Nephron progenitor cell (in vitro differentiated cells): ENCODE measurements at regions not wholly inside any gene's neighbourhood (a gene's known extent, or its start where the extent isn't known, plus 50 kb on each side); places are given as distances from the start of the nearest gene placed in this dataset.

ENCODE experiments used
- DNase-seq: peaks from one replicate; pipeline ENCODE4 v3.0.0; 2021
- H3K27ac Mint-ChIP-seq: 2 replicates; pipeline ENCODE4 v1.8.0; 2021; ENCODE audit warnings: mild to moderate bottlenecking, moderate library complexity, mixed read lengths
- H3K27me3 Mint-ChIP-seq: 2 replicates; pipeline ENCODE4 v1.8.0; 2021; ENCODE audit warnings: mild to moderate bottlenecking, low read depth, mixed read lengths; ENCODE audit not compliant: poor library complexity
- H3K36me3 Mint-ChIP-seq: 2 replicates; pipeline ENCODE4 v1.8.0; 2021; ENCODE audit warnings: low read depth, mixed read lengths
- H3K4me1 Mint-ChIP-seq: 2 replicates; pipeline ENCODE4 v1.8.0; 2021; ENCODE audit warnings: mixed read lengths
- H3K4me3 Mint-ChIP-seq: 2 replicates; pipeline ENCODE4 v1.8.0; 2021; ENCODE audit warnings: mild to moderate bottlenecking, moderate library complexity, mixed read lengths
- H3K9me3 Mint-ChIP-seq: 2 replicates; pipeline ENCODE4 v1.8.0; 2021; ENCODE audit warnings: mild to moderate bottlenecking, moderate library complexity, mixed read lengths
- TF ChIP-seq, protein P1 (sequence below): fragments of 200-600 bp; sonication (generic); IDR thresholded peaks from 2 replicates; pipeline ENCODE4 v1.5.0; 2021; ENCODE audit warnings: antibody characterized with exemption

DNA sequence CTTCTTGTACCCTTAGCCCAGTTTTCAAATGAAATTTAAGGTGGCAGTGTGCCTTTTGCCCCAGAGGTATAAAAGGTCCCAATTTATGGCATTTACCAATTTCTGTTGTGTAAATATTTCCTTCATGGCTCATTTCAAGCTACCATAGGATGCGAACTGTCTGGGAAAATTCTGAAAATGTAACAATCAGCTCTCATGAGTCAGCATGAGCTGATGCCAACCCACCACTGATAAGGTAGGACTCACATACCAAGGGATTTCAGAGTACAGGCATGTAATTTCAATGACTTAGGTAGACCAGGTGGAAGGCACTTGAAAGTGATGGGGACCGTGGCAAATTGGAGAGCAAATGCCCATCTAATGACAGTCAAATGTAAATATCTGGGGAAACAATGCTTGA lies 169.5 kb downstream of the TTC8 start:
- no peaks in the 10 kb centered on the region for H3K9me3 Mint-ChIP-seq
- H3K4me3 Mint-ChIP-seq, result no peak overlapping the region
- TF ChIP-seq, protein P1, sequence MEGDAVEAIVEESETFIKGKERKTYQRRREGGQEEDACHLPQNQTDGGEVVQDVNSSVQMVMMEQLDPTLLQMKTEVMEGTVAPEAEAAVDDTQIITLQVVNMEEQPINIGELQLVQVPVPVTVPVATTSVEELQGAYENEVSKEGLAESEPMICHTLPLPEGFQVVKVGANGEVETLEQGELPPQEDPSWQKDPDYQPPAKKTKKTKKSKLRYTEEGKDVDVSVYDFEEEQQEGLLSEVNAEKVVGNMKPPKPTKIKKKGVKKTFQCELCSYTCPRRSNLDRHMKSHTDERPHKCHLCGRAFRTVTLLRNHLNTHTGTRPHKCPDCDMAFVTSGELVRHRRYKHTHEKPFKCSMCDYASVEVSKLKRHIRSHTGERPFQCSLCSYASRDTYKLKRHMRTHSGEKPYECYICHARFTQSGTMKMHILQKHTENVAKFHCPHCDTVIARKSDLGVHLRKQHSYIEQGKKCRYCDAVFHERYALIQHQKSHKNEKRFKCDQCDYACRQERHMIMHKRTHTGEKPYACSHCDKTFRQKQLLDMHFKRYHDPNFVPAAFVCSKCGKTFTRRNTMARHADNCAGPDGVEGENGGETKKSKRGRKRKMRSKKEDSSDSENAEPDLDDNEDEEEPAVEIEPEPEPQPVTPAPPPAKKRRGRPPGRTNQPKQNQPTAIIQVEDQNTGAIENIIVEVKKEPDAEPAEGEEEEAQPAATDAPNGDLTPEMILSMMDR, result no peak
- no peak overlapping the region for H3K27ac Mint-ChIP-seq
- no peak for DNase-seq
- no peaks in the 10 kb centered on the region for H3K4me1 Mint-ChIP-seq
- H3K27me3 Mint-ChIP-seq, result peaks cover 25% of the 10 kb centered on the region
- H3K36me3 Mint-ChIP-seq, result no peaks in the 10 kb centered on the region

DNA sequence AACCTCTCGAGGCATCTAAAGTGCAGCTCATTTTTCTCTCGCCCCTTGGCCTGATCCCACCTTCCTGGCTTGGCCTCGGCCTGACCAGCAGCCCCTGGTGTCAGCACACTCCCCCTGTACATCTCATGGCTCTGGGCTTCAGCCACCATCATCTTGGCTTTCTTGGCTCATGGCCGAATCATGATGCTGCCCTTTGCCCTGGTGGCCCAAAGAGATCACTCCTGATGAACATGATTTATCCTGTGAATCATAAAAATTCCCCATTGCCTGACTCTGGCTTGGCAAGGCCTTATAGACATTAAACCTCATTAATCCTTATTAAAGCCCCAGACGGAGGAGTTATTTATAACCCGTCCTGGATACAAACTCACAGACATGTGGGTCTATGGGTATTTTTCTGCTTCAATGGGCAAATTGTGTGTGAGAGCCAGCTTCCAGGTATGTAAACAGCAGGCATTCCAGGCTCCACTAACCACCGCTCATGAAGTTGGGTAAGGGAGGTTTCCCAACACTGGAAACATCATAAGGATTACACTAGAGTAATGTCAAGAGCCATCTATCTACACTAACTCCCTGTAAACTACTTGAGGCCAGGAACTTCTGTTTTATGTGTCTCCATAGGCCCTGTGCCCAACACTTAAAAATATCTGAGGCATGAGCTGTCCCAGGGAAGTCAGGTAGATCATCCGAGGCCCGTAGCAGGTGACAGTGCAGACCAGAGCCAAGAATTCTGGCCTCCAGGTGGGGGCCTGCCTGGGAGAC lies 171.2 kb downstream of the TTC8 start:
- no peaks in the 10 kb centered on the region for H3K4me1 Mint-ChIP-seq
- H3K36me3 Mint-ChIP-seq, result no peaks in the 10 kb centered on the region
- H3K27ac Mint-ChIP-seq, result no peak overlapping the region

DNA sequence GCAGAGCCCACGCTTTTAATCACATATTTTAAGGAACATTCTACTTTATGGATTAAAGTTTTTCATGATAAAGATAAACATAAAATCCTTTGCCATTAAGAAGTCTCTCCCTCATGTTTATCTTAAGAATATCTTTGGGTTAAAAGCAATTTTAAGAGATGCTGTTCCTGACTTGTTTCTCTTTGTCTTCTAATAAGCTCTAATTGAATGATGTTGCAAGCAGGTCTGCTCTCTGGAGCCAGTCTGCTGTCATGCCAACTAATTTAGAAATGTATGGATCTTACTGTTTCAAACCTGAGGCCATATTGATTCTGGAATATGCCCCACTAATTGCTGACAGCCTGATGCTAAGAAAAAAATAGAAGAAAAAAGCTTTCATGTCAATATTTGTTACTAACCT lies 173.6 kb downstream of the TTC8 start:
- no peak overlapping the region for H3K4me3 Mint-ChIP-seq
- no peak overlapping the region for H3K27ac Mint-ChIP-seq
- no peaks in the 10 kb centered on the region for H3K36me3 Mint-ChIP-seq
- DNase-seq, result no peak
- TF ChIP-seq, protein P1, result no peak
- H3K9me3 Mint-ChIP-seq, result no peaks in the 10 kb centered on the region
- peaks cover 16% of the 10 kb centered on the region for H3K27me3 Mint-ChIP-seq
- no peaks in the 10 kb centered on the region for H3K4me1 Mint-ChIP-seq

More for the DNA sequence above, 171.2 kb downstream of the TTC8 start:
- Mint-ChIP-seq H3K9me3 (no peaks in the 10 kb centered on the region), H3K4me3 (no peak overlapping the region), H3K27me3 (peaks cover 21% of the 10 kb centered on the region)
- TF ChIP-seq, protein P1, result no peak
- no peak for DNase-seq

DNA sequence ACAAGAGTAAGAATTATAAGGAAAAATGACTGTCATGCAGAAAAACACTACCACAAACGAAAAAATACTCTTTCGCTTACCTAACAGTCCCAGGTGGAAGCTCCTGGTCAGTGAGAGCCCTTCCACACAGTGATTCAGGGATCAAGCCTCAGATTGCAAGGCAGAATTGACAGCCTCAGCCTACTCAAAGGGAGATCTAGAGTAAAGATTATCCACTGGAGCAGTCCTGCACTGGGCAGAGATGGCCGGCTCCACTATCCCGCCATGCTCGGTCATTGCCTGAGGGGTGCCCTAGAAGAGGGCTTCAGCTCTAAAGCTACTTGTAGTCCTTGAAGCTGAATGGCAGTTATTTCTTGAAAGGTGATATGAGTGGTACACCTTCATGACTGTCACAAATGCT lies 174.7 kb downstream of the TTC8 start:
- Mint-ChIP-seq H3K27ac (no peak overlapping the region), H3K36me3 (no peaks in the 10 kb centered on the region), H3K9me3 (no peaks in the 10 kb centered on the region), H3K27me3 (peaks cover 12% of the 10 kb centered on the region), H3K4me3 (no peak overlapping the region), H3K4me1 (no peaks in the 10 kb centered on the region)
- TF ChIP-seq, protein P1, result no peak
- no peak for DNase-seq

DNA sequence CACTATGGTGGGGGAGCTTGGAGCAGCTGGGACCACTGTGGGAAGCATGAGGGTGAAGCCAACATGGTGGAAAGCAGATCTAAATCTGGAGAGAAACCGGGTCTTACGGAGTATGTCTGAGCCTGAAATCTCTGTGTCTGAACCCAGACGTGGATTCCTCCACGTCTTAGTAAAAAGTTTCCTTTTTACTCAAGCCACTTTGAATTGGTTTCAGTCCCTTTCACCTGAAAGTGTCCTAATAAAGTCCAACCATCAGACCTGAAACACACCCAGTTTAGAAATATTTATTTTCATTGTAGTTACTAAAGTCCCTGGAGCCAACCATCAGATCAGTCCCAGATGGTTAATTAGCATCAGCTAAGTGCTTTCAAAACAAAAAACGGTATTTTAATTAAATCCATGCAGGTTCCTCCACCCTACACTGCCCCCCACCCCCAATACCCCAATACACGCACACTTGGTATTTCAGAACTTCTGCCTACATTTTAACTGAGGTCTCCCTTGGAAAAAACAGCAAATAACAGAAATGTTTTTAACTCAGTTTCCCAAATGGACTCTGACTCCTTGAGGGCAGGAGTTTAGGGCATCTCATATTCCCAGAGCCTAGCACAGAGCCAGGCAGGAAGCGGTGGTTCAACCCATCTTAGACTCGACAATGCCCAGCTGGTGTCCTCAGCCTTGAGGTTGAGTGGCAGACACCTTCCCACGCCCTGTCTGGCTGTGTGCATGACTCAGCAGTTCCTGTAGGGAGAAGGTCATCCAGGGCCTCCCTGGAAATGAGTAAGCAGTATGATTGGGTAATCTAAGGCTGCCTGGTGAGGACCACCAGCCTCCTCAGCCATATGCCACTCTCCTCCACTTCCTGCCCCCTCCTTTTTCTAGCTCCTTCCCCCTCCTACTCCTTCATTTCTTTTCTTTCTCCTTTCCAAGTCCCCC lies 175.8 kb downstream of the TTC8 start:
- H3K9me3 Mint-ChIP-seq, result peaks cover 4% of the 10 kb centered on the region
- H3K27ac Mint-ChIP-seq, result no peak overlapping the region
- peaks cover 12% of the 10 kb centered on the region for H3K27me3 Mint-ChIP-seq
- TF ChIP-seq, protein P1, result no peak
- no peak overlapping the region for H3K4me3 Mint-ChIP-seq
- no peaks in the 10 kb centered on the region for H3K4me1 Mint-ChIP-seq
- no peaks in the 10 kb centered on the region for H3K36me3 Mint-ChIP-seq
- DNase-seq, result no peak
